ENCODE measurements at regions not wholly inside any gene's neighbourhood (a gene's known extent, or its start where the extent isn't known, plus 50 kb on each side); places are given as distances from the start of the nearest gene placed in this dataset.

DNA sequence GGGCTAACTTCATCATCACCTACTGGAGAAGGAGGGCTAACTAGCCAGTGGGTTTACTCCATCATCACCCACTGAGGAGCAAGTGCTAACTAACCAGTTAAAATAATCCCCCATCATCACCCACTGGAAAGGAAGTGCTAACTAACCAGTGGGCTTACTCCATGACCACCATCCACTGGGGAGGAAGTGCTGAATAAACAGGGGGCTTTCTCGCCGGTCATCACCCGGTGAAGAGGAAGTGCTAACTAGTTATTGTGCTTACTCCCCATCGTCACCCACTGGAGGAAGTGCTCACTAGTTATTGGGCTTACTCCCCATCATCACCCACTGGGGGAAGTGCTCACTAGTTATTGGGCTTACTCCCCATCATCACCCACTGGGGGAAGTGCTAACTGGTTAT, 124.4 kb upstream of the SALL3 start:
- H3K27ac Mint-ChIP-seq: no peak overlapping the region
- peaks cover 9 to 12% of the 10 kb centered on the region in 2 donors for H3K9me3 Mint-ChIP-seq
- no peak overlapping the region for H3K4me3 Mint-ChIP-seq
- ATAC-seq (replicated peaks in 1 of 2) (no peak), DNase-seq (no peak)
- peaks cover 0 to under 1% of the 10 kb centered on the region in 2 donors for H3K36me3 Mint-ChIP-seq (ENCODE audit: insufficient read depth in 2 of 2)
- peaks cover 6% of the 10 kb centered on the region for H3K27me3 Mint-ChIP-seq (ENCODE audit: low read depth)
- no peaks in the 10 kb centered on the region for H3K4me1 Mint-ChIP-seq (ENCODE audit: low read depth)

DNA sequence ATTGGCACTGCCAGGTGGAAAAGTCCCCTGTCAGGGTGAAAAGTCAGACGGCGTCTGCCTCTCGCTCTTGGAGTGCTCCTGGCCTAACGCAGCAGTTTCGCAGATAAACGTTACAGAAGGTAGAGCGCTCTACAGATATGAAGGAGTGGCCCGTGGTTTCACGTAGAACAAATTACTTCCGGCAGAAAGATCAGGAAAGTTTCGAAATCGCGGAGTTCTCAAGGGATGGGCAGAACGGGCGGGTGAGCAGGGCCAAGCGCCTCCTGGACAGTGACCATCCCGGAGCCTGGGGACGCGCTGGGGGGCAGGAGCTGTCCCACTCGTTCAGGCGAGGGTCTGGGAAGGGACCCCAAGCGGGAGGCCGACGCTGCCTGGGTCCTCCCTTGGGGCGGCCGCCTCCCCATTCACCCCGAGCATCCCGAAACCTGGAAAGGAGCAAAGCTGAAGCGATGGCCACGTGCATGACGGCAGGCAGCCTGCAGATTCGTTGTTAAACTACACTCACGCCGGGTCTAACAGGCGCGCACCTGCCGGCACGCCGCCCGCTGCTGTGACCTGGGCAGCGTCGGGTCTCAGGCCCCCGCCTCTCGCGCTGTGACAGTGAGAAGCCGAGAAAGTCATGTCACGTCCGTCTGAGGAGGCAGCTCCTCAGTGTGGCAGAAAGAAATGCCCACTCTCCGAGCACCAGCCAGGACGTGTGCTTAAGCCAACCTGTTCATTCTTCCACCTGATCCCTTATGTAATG, 122.9 kb upstream of the SALL3 start:
- Mint-ChIP-seq H3K36me3 (ENCODE audit: insufficient read depth in 2 of 2) (no peaks in the 10 kb centered on the region), H3K4me1 (ENCODE audit: low read depth) (no peaks in the 10 kb centered on the region), H3K9me3 (peaks cover 6 to 7% of the 10 kb centered on the region in 2 donors), H3K27ac (no peak overlapping the region), H3K27me3 (ENCODE audit: low read depth) (peaks cover 10% of the 10 kb centered on the region), H3K4me3 (no peak overlapping the region)
- ATAC-seq (replicated peaks in 1 of 2) (no peak), DNase-seq (no peak)

DNA sequence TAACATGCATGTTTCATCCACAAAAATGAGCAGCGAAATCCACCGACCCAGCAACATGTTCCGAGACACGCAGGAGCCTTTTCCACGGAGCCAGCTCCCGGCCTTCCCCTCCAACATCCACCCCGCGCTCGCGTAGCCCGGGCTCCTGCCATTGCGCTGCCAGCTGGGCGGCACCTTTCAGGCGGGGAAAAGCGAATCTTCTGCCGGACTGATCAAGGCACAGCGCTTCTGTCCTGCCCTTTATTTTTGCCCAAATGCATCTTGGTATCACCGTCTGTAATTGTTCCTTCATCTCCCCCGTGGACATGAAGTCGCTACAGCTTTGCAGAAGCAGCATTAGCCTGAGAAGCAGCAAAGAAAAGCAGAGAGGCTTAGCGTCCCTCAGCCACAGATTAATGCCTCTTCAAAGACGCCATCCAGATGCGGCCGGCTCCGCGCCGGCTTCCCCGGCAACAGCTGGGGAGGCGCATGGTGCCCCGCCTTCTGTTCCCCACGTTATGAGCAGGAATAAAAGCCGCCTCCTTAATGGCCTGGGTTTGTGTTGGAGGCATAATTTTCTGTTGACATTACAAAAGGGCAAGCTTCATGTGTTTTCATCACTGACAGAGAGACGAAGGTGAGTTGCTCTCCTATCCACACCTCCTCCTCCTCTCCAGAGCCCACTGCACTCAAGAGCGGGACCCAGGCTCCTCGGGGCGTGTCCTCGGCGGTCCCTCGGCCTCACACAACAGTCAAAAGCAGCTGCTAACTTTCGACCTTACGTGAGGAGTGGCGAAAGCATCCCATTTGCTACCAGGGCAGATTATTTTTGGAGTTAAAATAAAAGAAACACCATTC, 122.1 kb upstream of the SALL3 start:
- Mint-ChIP-seq H3K4me1 (ENCODE audit: low read depth) (no peaks in the 10 kb centered on the region), H3K4me3 (no peak overlapping the region), H3K27me3 (ENCODE audit: low read depth) (peaks cover 12% of the 10 kb centered on the region), H3K36me3 (ENCODE audit: insufficient read depth in 2 of 2) (no peaks in the 10 kb centered on the region), H3K9me3 (peaks cover 5 to 6% of the 10 kb centered on the region in 2 donors), H3K27ac (no peak overlapping the region)
- DNase-seq: no peak
- no peak for ATAC-seq (replicated peaks in 1 of 2)

DNA sequence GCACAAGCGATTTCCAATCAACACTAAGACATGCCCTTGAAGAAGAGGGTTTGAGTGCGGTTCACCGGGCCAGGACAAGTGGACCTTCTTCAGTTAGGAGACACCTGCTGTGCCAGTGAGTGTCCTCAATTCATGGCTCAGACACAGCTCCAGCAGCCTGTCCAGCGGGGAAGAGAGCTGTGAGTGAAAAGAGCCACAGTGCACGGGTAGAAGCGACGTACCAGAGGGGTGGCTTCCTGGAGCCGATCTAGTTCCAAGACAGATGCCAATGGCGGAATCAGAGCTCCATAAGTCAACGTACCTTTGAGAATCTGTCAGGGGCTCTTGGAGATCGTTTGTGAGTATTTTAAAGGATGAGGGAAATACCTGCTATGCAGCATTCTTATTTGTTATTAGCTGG, 119.9 kb upstream of the SALL3 start:
- Mint-ChIP-seq H3K4me1 (ENCODE audit: low read depth) (no peaks in the 10 kb centered on the region), H3K36me3 (ENCODE audit: insufficient read depth in 2 of 2) (no peaks in the 10 kb centered on the region), H3K9me3 (peaks cover 1 to 2% of the 10 kb centered on the region in 2 donors), H3K27ac (no peak overlapping the region), H3K4me3 (no peak overlapping the region), H3K27me3 (ENCODE audit: low read depth) (peaks cover 13% of the 10 kb centered on the region)
- DNase-seq (no peak), ATAC-seq (replicated peaks in 1 of 2) (no peak)

DNA sequence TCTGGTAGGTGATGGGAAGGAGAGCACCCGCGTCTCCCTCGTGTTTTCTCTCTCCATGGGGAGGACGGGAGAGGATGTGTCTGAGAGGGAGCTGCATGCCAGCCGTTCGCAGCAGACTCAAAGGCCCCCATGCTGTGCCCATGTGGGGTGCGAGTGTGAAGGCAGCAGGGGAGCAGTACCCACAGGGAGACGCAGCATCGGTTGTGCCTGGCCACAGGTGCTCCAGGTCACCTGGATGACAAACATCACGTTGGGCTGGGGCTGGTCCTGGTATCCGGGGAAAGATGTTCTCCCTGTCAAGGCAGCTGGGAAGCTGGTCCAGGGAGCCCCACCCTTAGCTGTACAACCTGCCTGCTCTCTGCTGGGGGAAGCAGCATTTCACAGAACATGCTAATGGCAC, 119.5 kb upstream of the SALL3 start:
- no peak for DNase-seq
- ATAC-seq (replicated peaks in 1 of 2): no peak
- no peaks in the 10 kb centered on the region for H3K36me3 Mint-ChIP-seq (ENCODE audit: insufficient read depth in 2 of 2)
- no peak overlapping the region for H3K27ac Mint-ChIP-seq
- H3K27me3 Mint-ChIP-seq (ENCODE audit: low read depth): peaks cover 13% of the 10 kb centered on the region
- no peaks in the 10 kb centered on the region for H3K4me1 Mint-ChIP-seq (ENCODE audit: low read depth)
- H3K9me3 Mint-ChIP-seq: peaks cover 0 to 1% of the 10 kb centered on the region in 2 donors
- H3K4me3 Mint-ChIP-seq: no peak overlapping the region

DNA sequence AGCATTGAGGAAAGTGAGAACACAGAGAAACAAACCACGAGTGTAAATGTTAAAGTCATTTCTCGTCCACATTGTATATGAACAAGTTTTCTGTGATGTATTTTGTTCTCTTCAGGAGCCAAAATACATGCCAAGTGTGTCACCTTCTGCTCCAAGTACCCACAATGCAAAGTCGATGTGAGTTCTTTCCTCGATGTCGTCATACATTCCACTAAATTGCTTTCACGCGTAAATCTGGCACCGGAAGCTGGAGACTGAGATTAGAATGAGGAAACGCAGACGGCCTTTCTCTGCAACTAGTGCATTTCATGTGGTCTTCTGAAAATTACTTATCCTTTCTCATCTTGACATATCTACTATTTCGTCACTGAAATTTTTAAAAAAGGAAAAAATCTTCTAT, 118.5 kb upstream of the SALL3 start:
- Mint-ChIP-seq H3K4me1 (ENCODE audit: low read depth) (no peaks in the 10 kb centered on the region), H3K27me3 (ENCODE audit: low read depth) (peaks cover 13% of the 10 kb centered on the region)

DNA sequence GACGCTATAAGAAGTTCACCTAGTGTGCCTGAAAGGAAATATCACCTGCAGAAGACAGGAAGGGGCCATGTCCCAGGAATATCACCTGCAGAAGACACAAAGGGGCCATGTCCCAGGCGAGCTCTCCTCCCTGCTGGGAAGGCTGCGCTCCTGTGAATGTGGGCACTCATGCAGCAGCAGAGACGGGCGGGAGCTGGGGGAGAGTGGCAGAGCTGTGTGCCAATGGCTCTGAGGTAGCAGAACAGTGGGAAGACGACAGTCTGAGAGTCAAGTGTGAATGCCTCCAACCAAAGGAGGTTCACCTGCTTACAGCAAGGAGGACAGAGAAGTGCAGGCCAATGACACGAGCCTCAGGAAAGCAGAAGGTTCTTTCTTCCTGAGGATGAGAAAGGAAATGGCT, 117.9 kb upstream of the SALL3 start:
- Mint-ChIP-seq H3K9me3 (no peaks in the 10 kb centered on the region), H3K36me3 (ENCODE audit: insufficient read depth in 2 of 2) (no peaks in the 10 kb centered on the region), H3K27me3 (ENCODE audit: low read depth) (peaks cover 13% of the 10 kb centered on the region), H3K4me3 (no peak overlapping the region), H3K4me1 (ENCODE audit: low read depth) (no peaks in the 10 kb centered on the region), H3K27ac (no peak overlapping the region)
- no peak for ATAC-seq (replicated peaks in 1 of 2)
- no peak for DNase-seq

More for the DNA sequence above, 118.5 kb upstream of the SALL3 start:
- ATAC-seq (replicated peaks in 1 of 2): no peak
- DNase-seq: no peak
- Mint-ChIP-seq H3K9me3 (peaks cover 0 to 1% of the 10 kb centered on the region in 2 donors), H3K27ac (no peak overlapping the region), H3K4me3 (no peak overlapping the region), H3K36me3 (ENCODE audit: insufficient read depth in 2 of 2) (no peaks in the 10 kb centered on the region)

DNA sequence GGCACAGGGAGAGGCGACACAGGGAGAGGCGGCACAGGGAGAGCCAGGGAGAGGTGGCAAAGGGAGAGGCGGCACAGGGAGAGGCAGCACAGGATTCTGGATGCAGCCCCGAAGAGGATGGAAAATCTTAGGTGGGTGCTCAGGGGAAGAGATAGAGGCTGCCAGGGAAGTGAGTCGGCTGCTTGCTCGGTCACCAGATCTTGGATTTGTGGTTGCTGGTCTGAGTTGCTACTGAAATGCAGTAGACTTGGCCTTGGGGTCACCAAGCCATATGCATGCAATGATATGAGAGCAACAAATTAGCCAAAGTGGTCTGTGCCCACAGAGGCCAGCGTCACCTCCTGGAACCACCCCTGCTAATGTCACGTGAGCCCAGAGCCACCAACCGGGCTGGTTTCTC, 117.2 kb upstream of the SALL3 start:
- no peaks in the 10 kb centered on the region for H3K9me3 Mint-ChIP-seq
- H3K27me3 Mint-ChIP-seq (ENCODE audit: low read depth): peaks cover 13% of the 10 kb centered on the region
- no peaks in the 10 kb centered on the region for H3K4me1 Mint-ChIP-seq (ENCODE audit: low read depth)
- no peak for ATAC-seq (replicated peaks in 1 of 2)
- no peak overlapping the region for H3K4me3 Mint-ChIP-seq
- DNase-seq: no peak
- H3K36me3 Mint-ChIP-seq (ENCODE audit: insufficient read depth in 2 of 2): no peaks in the 10 kb centered on the region
- no peak overlapping the region for H3K27ac Mint-ChIP-seq

DNA sequence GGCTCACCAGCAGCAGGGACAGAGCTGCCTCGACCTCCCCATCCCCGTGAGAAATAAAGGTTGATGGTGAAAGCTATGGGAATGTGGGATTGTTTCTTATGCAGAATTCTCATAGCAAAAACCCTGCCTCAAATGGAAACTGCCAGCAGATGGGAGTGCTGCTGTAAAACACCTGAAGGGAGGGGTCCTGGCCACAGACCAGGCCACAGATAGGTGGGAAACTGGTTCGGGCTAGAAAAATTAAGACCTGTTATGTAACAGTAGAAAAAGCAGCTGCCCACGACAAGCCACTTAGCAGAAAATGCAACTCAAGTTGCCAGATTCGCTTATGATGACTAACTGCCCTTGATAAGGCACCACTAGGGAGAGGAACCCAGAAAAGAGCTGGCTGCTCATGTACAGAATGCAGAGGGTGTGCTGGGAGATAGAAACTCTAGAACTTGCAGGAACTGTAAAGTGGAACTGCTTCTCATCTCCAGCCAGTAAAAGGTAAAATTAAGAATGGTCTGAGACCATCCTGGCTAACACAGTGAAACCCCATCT, 114.5 kb upstream of the SALL3 start:
- ATAC-seq (replicated peaks in 1 of 2) (no peak), DNase-seq (no peak)
- Mint-ChIP-seq H3K36me3 (ENCODE audit: insufficient read depth in 2 of 2) (no peaks in the 10 kb centered on the region), H3K27ac (no peak overlapping the region), H3K4me3 (no peak overlapping the region), H3K27me3 (ENCODE audit: low read depth) (peaks cover 13% of the 10 kb centered on the region), H3K4me1 (ENCODE audit: low read depth) (no peaks in the 10 kb centered on the region), H3K9me3 (no peaks in the 10 kb centered on the region)

DNA sequence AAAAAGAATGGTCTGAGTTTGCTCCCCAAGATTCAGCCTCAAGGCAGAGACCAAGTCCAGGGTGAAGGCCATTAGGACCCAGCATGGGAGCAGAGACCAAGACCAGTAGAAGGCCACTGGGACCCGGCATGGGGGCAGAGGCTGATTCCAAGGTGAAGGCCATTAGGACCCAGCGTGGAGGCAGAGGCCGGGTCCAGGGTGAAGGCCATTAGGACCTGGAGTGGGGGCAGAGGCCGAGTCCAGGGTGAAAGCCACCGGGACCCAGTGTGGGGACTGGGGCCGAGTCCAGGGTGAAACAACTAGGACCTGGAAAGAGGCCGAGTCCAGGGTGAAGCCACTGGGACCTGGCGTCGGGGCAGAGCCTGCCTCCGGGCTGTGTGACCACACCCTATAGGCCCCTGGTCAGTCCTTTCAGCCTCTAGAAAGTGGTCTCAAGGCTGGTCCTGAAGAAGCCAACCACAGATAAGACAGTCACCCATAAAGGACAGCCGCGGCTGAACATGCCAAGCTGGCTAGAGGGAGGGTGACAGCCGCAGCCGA, 113.8 kb upstream of the SALL3 start:
- no peaks in the 10 kb centered on the region for H3K36me3 Mint-ChIP-seq (ENCODE audit: insufficient read depth in 2 of 2)
- no peak for DNase-seq
- no peaks in the 10 kb centered on the region for H3K9me3 Mint-ChIP-seq
- no peaks in the 10 kb centered on the region for H3K4me1 Mint-ChIP-seq (ENCODE audit: low read depth)
- H3K4me3 Mint-ChIP-seq: no peak overlapping the region
- peaks cover 13% of the 10 kb centered on the region for H3K27me3 Mint-ChIP-seq (ENCODE audit: low read depth)
- H3K27ac Mint-ChIP-seq: no peak overlapping the region
- ATAC-seq (replicated peaks in 1 of 2): no peak

DNA sequence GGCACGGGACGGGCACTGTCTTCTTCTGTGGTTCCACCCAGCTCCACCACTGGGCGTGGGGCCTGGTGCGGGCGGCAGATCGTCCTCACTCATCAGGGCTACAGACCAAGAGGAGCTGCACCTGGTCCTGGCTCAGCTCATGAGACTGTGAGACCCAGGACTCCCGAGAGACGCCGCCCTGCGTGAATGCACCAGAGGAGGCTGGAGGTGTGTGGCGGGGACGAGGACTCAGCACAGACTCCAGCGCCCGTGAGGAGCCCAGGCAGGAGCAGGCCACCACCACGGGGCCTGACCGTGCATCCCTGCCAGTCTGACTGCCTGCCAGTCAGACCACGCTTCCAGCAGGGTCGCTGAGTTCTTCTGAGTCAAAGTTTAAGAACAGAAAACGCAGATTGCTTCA, 112.5 kb upstream of the SALL3 start:
- H3K9me3 Mint-ChIP-seq: no peaks in the 10 kb centered on the region
- no peaks in the 10 kb centered on the region for H3K36me3 Mint-ChIP-seq (ENCODE audit: insufficient read depth in 2 of 2)
- peaks cover 6% of the 10 kb centered on the region for H3K27me3 Mint-ChIP-seq (ENCODE audit: low read depth)
- no peak overlapping the region for H3K27ac Mint-ChIP-seq
- H3K4me3 Mint-ChIP-seq: no peak overlapping the region
- ATAC-seq (replicated peaks in 1 of 2) (no peak), DNase-seq (no peak)
- no peaks in the 10 kb centered on the region for H3K4me1 Mint-ChIP-seq (ENCODE audit: low read depth)

DNA sequence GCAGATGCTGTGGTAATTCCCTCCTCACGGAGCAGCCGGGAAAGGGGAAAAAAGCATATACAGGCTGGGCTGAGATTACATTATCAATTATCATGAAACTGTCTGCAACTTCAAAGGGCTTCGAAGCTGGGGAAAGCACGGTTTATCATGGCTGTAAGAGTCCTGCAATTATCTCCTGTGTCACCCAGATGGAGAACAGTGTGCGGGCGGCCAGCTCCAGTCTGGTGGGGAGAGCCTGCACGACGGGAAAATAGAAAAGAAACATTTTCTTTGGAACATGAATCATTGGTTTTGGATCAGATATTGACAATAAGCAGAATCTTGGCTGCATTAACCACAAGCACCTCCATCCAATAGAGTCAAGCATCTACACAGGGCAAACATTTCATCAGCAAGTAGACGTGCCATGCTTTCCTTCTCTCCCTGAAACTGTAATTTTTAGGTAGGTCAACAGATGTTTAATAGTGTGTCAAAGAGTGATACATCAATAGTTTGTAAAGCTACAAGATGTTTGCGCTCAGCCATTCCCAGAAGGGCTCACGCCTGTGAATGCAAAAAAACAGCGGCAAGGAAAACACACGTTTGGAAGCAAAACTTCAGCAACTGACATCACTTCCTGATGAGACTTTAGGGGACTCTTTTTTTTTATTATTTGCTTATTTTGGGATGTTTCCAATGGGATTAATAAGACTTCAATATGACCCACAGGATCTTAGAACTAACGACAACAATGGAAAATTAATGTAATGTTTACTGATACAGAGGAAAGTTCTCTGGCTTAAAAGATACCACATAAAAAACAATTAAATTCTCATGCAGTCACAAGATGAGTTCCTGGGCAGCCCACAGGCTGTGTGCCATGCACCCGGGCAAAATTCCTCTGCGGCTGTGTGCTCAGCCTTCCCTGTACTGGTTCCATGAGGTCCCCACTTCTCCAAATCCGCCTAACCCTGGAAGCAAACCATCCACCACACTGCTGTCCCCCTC, 111.0 kb upstream of the SALL3 start:
- H3K27ac Mint-ChIP-seq: no peak overlapping the region
- H3K36me3 Mint-ChIP-seq (ENCODE audit: insufficient read depth in 2 of 2): no peaks in the 10 kb centered on the region
- no peak overlapping the region for H3K4me3 Mint-ChIP-seq
- ATAC-seq (replicated peaks in 1 of 2) (no peak), DNase-seq (no peak)
- no peaks in the 10 kb centered on the region for H3K4me1 Mint-ChIP-seq (ENCODE audit: low read depth)
- no peaks in the 10 kb centered on the region for H3K9me3 Mint-ChIP-seq
- H3K27me3 Mint-ChIP-seq (ENCODE audit: low read depth): no peaks in the 10 kb centered on the region

Data from activated T-cell treated with anti-CD3 and anti-CD28 coated beads, Interleukin-2, amount 50 U/mL, for 72 hours (primary cell).